Thymus (tissue), 11 donors: ENCODE measurements at regions not wholly inside any gene's neighbourhood (a gene's known extent, or its start where the extent isn't known, plus 50 kb on each side); places are given as distances from the start of the nearest gene placed in this dataset.

Experiments
- DNase-seq, 9 donors: peaks; one replicate each; pipeline ENCODE4 v3.0.0-alpha.2; 2013; ENCODE audit warnings: low spot score in 9 of 9, low read depth in 6 of 9, missing footprints in 1 of 9
- H3K27ac ChIP-seq, 2 donors: one replicate each; pipeline ENCODE4 v1.5.1; 2013; ENCODE audit warnings: control low read depth in 1 of 2, low read depth in 1 of 2, low read length in 1 of 2, mild to moderate bottlenecking in 1 of 2, moderate library complexity in 1 of 2
- H3K27me3 ChIP-seq, 2 donors: one replicate each; pipeline ENCODE4 v1.5.1; 2013; ENCODE audit warnings: low read length in 1 of 2; ENCODE audit not compliant: control insufficient read depth in 2 of 2, insufficient read depth in 1 of 2
- H3K36me3 ChIP-seq, 2 donors: one replicate each; pipeline ENCODE4 v1.5.1; 2013; ENCODE audit warnings: low read length in 1 of 2, mild to moderate bottlenecking in 1 of 2, moderate library complexity in 1 of 2; ENCODE audit not compliant: control insufficient read depth in 2 of 2, insufficient read depth in 2 of 2
- H3K4me1 ChIP-seq, 2 donors: one replicate each; pipeline ENCODE4 v1.5.1; 2013; ENCODE audit warnings: low read length in 2 of 2; ENCODE audit not compliant: control insufficient read depth in 2 of 2, insufficient read depth in 2 of 2
- H3K4me3 ChIP-seq, 2 donors: one replicate each; pipeline ENCODE4 v1.5.1; 2013; ENCODE audit warnings: low read length in 2 of 2, control low read depth in 1 of 2, mild to moderate bottlenecking in 1 of 2
- H3K9me3 ChIP-seq, 2 donors: one replicate each; pipeline ENCODE4 v1.5.1; 2013; ENCODE audit warnings: low read length in 1 of 2, mild to moderate bottlenecking in 1 of 2; ENCODE audit not compliant: control insufficient read depth in 2 of 2, insufficient read depth in 1 of 2
- WGBS: extraction: QIAGEN DNeasy Blood & Tissue Kit; methylation state at CpG from one replicate; pipeline ENCODE4 v1.1.7; 2013; 5-methylcytosine and 5-hydroxymethylcytosine counted together
- donor health status: healthy.

DNA sequence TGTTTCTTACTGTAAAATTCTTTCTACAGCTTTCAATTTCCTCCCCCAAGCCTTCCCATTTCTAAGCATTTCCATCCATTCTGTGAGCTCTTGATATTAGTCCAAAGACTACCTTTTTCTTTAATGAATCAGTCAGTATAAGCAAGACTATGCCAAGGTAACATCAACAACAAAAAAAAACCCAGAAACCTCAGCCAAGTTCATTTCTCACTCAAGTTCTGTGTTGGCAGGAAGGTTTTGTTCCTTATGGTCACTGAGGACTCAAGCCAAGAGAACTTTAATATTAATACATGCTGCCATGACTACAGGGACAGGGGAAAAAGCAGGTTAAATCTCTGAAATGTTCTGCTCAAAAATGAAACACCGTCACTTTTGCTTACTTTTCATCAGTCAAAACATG is 621.2 kb upstream of the NRP1 start:
- Histone ChIP-seq H3K4me1 (no peaks in the 10 kb centered on the region), H3K27me3 (no peaks in the 10 kb centered on the region), H3K27ac (no peak overlapping the region), H3K4me3 (no peak overlapping the region), H3K9me3 (no peaks in the 10 kb centered on the region), H3K36me3 (no peaks in the 10 kb centered on the region)
- 94% methylated on average over 1 of the region's 1 CpG for WGBS
- no peak for DNase-seq

DNA sequence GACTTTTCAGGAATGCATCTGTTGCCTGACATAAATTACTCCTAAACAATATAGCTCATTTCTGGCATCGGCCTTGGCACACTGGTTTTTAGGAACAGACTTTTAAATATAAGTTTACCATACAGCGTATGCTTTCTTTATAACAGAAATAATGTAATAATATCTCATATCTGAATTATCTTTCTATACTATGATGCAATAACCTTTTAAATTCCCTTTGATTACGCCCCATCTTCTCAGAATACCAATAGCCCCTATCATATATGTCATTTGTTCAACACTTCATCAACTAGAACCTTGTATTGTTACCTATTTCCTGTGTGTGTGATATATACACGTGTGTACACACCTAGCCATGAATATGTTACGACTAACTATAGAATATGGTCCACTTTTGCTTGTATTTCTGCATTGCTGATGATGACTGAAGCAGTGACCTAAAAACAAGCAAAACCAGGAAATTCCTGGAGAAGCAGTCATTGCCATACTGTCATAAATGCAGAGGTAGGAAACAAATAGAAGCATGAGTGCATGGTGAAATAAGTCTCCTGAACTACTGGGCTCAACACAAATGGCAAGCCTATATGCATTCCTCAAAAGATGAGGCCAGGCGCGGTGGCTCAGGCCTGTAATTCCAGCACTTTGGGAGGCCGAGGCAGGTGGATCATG is 618.4 kb upstream of the NRP1 start:
- Histone ChIP-seq H3K27me3 (no peaks in the 10 kb centered on the region), H3K27ac (no peak overlapping the region), H3K4me3 (no peak overlapping the region), H3K36me3 (no peaks in the 10 kb centered on the region), H3K9me3 (no peaks in the 10 kb centered on the region), H3K4me1 (no peaks in the 10 kb centered on the region)
- 97% methylated on average over 8 of the region's 8 CpGs for WGBS
- no peak for DNase-seq

DNA sequence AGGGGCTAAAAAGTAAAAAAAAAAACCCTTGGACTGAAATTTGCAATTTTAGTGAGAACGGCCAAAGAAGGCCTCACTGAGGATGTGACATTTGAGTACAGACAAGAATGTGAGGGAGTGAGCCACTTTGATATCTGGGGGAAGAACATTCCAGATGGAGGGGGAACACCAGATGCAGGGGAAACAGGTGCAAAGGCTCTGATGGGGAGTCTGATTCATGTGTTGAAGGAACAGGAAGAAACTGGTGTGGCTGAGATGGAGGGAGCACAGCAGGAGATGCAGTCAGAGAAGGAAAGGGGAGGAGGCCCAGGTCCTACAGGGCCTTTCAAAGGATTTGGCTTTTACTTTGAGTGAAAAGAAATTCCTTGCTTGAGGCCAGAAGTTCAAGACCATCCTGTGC is 615.7 kb upstream of the NRP1 start:
- Histone ChIP-seq H3K9me3 (no peaks in the 10 kb centered on the region), H3K4me1 (no peaks in the 10 kb centered on the region), H3K4me3 (no peak overlapping the region), H3K27me3 (no peaks in the 10 kb centered on the region), H3K36me3 (no peaks in the 10 kb centered on the region), H3K27ac (no peak overlapping the region)
- DNase-seq: peak in 1 of 9 donors; percentile 10
- 35% methylated on average over 1 of the region's 1 CpG for WGBS

DNA sequence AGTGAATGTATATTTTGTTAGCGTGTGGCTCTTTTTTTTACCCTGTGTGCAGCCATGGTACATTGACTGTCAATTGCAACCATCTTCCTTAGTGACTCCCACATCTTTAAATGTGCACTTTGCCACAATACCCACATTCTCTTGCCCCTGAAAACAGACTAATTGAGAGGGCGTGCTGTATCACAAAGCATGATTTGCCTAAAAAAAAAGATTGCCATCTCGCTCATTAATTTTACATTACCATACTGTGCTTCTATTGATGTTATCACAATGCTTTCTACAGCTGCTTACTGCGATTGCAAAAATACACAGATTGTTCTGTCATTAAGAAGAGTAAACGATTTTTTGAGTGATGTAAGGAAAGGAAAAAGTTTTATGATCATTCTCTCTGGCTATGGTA is 613.1 kb upstream of the NRP1 start:
- no peak overlapping the region for H3K27ac ChIP-seq
- H3K36me3 ChIP-seq: no peaks in the 10 kb centered on the region
- WGBS: 96% methylated on average over 5 of the region's 5 CpGs
- no peaks in the 10 kb centered on the region for H3K9me3 ChIP-seq
- H3K4me1 ChIP-seq: no peaks in the 10 kb centered on the region
- DNase-seq: no peak
- no peak overlapping the region for H3K4me3 ChIP-seq
- no peaks in the 10 kb centered on the region for H3K27me3 ChIP-seq

DNA sequence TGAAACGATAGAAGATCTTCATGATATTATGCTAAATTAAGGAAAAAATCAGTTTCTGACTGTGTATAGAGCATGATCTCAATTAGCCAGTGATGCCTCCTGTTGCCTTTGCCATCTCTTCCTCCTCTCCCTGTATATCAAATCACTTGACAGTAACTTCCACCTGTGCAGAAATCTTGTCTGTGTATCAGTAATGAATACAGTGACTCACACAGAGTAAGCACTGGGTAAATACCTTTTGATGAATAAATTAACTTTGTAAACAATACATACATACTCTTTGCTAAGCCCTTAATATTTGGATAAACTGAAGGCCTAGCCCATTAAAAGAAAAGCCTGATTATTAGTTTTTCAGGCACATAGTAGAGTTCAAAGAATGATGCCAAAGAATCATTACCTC is 610.6 kb upstream of the NRP1 start:
- H3K4me3 ChIP-seq: no peak overlapping the region
- no peaks in the 10 kb centered on the region for H3K36me3 ChIP-seq
- no peak overlapping the region for H3K27ac ChIP-seq
- no peak for DNase-seq
- H3K4me1 ChIP-seq: no peaks in the 10 kb centered on the region
- H3K9me3 ChIP-seq: no peaks in the 10 kb centered on the region
- H3K27me3 ChIP-seq: no peaks in the 10 kb centered on the region
- WGBS: 90% methylated on average over 1 of the region's 1 CpG

DNA sequence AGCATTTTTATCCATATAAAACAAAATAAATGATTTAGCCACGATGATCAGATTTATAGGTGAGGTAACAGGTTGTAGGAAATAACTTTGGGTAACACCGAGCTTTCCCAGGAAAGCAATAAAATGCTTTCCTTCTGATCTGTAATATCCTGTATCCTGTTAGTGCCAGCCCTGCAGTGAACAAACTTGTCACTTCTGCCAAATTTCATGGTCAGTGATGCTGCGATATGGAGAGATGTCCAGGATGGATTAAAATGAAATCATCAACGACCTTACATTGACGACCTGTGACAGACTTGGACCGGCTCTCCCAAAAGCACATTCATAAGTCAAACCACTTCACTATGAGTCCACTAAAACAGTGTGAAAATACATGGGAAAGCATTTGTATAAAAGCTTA is 608.0 kb upstream of the NRP1 start:
- Histone ChIP-seq H3K36me3 (no peaks in the 10 kb centered on the region), H3K4me3 (no peak overlapping the region), H3K4me1 (no peaks in the 10 kb centered on the region), H3K27me3 (no peaks in the 10 kb centered on the region), H3K9me3 (no peaks in the 10 kb centered on the region), H3K27ac (no peak overlapping the region)
- DNase-seq: no peak
- WGBS: 95% methylated on average over 6 of the region's 6 CpGs

DNA sequence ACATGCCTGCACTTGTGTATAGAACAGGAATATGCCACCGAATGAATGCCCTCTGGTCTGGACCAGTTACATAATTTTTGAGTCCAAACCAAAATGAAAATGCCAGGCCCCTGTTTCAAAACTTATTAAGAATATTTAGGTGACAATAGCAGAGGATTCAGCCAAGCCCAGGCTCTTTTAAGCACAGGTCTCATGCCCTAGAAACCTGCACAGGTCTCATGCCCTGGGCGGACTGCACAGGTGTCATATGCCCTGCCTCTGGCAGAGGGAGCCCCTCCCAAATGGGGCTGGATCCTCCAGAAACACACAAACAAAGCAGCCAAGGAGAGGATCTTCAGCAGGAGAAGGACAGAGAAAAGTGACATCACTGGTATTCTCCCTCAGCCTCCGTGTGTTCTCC is 605.4 kb upstream of the NRP1 start:
- Histone ChIP-seq H3K27ac (no peak overlapping the region), H3K4me1 (no peaks in the 10 kb centered on the region), H3K27me3 (no peaks in the 10 kb centered on the region), H3K36me3 (no peaks in the 10 kb centered on the region), H3K9me3 (no peaks in the 10 kb centered on the region), H3K4me3 (no peak overlapping the region)
- WGBS: 94% methylated on average over 3 of the region's 3 CpGs
- no peak for DNase-seq

DNA sequence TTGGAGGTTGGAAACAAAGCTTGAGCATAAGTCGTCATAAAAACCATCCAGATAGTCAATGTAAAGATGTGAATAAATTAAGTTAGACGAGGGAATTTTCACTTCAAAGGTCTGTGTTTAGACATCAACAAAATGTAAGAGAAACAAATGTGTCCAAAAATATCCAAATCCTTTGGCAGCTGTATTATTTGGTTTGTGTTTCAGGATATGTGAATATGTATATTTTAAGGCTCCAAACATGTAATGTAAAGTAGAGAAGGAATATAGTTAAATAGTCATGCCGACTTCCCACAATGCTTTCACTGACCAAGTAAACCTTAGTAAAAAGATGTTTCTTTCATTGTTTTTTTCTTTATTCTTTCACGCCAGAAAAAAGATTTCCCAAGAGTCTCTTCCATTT is 604.9 kb upstream of the NRP1 start:
- no peaks in the 10 kb centered on the region for H3K4me1 ChIP-seq
- H3K9me3 ChIP-seq: no peaks in the 10 kb centered on the region
- H3K27me3 ChIP-seq: no peaks in the 10 kb centered on the region
- DNase-seq: no peak
- H3K36me3 ChIP-seq: no peaks in the 10 kb centered on the region
- no peak overlapping the region for H3K4me3 ChIP-seq
- H3K27ac ChIP-seq: no peak overlapping the region
- WGBS: 96% methylated on average over 4 of the region's 4 CpGs

DNA sequence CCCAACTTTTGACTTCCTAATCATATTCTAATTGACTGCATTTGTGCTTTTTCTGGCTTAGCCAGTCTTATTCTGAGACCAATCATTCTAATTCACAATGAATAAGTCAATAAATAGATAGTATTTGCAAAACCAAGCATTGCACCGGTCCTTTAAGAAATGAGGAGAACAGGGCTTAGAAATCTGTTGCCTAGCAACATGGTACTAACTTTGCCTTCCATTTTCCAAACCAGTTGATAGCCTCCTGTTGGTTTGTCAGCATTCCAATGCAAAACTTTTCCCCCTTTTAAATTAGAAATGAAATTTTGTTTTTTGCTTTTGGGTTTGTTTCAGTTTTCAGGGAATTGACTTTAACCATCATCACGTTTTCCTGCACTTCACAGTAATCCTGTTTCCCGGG is 603.5 kb upstream of the NRP1 start:
- WGBS: 99% methylated on average over 3 of the region's 3 CpGs
- no peak for DNase-seq

More for the DNA sequence above, 603.5 kb upstream of the NRP1 start:
- Histone ChIP-seq H3K4me3 (no peak overlapping the region), H3K9me3 (no peaks in the 10 kb centered on the region), H3K27me3 (no peaks in the 10 kb centered on the region), H3K4me1 (no peaks in the 10 kb centered on the region), H3K27ac (no peak overlapping the region), H3K36me3 (no peaks in the 10 kb centered on the region)
